DMS153 (cell line): ENCODE measurements at regions not wholly inside any gene's neighbourhood (a gene's known extent, or its start where the extent isn't known, plus 50 kb on each side); places are given as distances from the start of the nearest gene placed in this dataset.
"Not testable (repeated sequence)": the region's sequence is repeated elsewhere in the genome, so short reads cannot be mapped to it uniquely, and the experiment has no call there.

ENCODE experiments used
- DNase-seq: peaks from one replicate; lab custom pipeline; 2025; lab: John Stamatoyannopoulos, UW

- no peak for DNase-seq
These were observed 102.5 kb upstream of the SOX2 start for GRCh38 chr3:181609030-181609767.

DNA sequence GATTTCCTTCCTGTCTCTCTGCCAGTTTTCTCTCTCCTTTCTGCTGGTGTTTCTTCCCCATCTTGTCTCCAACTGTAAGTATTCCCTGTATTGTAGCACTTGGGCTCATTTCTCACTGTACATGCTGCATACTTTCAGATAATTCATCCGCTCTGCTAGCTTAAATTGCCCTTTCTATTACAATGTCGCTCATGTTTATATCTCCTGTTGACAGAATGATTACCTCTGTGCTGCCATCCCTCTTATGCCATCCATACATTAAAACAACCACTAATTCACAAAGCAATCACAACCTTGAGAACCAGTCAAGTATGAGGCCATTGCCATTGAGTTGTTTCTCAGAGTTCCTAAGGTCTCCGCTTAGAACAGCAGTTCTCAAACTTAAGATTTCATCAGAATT is 107.5 kb upstream of the SOX2 start:
- DNase-seq = no peak

DNA sequence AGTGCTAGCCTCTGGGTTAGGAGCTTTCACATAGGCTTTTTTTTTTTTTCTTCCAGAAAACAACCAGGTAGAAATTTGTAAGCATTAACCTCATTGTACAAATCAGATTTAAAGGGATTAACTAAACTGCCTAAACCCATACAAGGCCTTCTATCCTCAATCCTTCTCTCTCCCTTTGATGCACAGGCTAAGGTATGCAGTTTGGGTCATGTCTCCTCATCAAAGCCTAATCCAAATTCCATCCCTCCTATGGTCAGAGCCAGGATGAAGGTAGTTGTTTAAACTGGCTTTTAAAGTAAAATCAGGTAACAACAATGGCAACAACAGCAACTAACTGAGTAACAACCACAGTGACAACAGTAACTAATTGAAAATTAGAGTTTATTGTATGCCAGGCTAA is 115.6 kb upstream of the SOX2 start:
- no peak for DNase-seq

GRCh38 chr3:181590939-181591338 is 120.8 kb upstream of the SOX2 start:
- DNase-seq = not testable (repeated sequence)

DNA sequence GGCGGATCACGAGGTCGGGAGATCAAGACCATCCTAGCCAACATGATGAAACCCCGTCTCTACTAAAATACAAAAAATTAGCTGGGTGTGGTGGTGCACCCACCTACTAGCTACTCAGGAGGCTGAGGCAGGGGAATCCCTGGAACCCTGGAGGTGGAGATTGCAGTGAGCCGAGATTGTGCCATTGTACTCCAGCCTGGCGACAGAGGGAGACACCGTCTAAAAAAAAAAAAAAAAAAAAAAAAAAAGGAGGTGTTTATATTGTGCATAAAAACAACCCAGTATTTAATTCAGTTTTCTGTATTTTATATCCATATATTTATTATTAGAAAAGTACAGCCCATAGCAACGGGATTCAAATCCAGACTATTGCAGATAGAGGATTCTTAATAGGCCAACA is 129.1 kb upstream of the SOX2 start:
- DNase-seq = no peak

DNA sequence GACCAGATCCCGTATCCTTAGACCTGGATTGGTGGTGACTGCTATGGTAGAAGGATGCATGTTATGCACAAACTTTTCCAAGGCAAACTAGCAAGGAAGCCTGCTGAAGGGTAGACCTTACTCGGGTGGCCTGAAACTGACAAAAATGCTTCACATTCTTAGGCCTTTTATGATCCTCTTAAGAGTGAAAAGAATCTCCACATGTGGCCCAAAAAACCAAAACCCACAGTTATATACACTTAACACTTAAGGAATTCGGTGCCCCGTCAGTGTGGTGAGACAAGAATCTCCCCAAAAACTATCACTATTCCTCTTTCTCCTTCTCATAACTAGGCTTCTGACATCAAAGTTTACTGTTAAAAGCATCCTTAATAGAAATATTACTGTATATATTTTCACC is 130.1 kb upstream of the SOX2 start:
- no peak for DNase-seq

- DNase-seq = no peak
These were observed 133.0 kb upstream of the SOX2 start for GRCh38 chr3:181578743-181579142.

DNA sequence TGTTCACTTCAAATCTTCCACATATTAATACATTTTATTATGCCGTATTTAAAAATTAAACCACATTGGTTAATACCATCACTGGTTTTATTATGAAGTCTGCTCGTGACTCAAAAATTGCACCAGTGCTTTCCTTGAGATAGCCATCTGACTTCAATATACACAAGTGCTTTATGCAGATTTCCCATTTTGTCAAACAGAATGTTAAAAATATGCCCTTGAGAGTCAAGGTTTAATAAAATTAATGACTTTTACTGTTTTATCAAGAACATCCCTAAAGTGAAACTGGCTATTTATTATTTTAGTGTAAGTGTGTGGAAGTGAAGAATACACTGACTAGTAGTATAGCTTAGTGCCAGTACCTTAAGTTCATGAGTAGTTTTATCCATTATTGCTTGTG is 139.3 kb upstream of the SOX2 start:
- no peak for DNase-seq

DNA sequence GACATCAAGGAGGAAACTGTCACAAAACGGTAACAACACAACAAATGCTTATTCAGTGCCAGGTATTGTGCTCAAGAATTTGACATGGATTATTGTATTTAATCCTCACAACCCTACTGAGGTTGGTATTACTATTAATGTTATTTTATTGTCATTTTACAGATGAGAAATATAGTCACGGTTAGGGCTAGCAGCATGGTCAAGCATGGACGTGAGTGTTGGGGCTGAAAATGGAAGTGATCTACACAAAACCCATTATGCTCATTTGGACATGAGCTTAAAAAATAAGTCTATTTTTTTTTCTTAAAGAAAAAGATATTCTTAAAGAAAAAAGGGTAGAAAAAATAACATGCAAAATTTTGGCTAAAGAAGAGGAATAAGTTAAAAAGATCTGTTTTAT is 141.3 kb upstream of the SOX2 start:
- no peak for DNase-seq

DNA sequence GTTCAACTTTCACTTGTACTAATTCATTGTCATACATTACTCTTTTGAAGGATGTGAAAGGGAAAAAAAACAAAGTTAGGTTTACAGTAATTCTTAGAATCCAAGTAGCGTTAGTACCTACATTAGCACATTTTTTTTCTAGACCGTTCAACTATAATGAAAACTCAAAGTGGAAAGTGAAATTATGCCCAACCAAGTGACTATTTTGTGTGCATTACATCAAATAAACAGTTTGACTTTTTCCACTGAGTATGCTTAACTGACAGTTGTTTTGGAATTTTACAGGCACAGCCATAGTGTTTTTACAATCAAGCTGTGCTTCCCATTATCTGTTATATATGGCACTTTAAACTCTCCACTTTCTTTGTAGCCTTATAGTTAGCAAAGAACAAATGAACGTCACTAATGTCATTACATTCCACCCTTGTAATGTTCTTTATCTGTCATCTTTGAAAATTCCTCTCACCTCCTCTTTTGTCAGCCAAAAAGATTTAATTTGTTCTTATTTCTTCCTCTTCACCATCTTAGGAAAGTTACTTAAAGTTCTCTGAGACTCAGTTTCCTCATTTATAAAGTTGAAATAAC is 142.3 kb upstream of the SOX2 start:
- no peak for DNase-seq

GRCh38 chr3:181568693-181569092 is 143.0 kb upstream of the SOX2 start:
- no peak for DNase-seq

- no peak for DNase-seq
These were observed 143.5 kb upstream of the SOX2 start for GRCh38 chr3:181568248-181568647.

- DNase-seq = no peak
These were observed 144.2 kb upstream of the SOX2 start for GRCh38 chr3:181567311-181568075.

- DNase-seq = no peak
These were observed 146.3 kb upstream of the SOX2 start for GRCh38 chr3:181565416-181565815.

DNA sequence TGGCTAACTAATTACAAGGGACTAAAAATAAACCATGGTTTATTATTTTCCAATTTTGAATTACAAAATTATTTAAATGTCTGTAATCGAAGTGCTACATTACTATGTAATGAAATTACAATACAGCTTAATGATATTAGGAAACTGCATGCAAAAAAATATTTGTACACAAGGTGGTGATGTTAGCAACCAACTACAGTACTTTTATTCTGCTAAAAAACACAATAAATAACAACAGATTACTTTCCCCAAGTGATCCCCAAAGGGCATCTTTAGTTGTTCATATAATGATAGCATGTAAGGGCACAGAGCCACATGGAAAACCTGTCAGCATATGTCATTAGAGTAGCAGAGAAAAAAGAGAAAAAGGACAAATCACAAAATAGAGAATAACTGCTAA is 147.5 kb upstream of the SOX2 start:
- no peak for DNase-seq

- no peak for DNase-seq
These were observed 150.3 kb upstream of the SOX2 start for GRCh38 chr3:181561139-181562031.

DNA sequence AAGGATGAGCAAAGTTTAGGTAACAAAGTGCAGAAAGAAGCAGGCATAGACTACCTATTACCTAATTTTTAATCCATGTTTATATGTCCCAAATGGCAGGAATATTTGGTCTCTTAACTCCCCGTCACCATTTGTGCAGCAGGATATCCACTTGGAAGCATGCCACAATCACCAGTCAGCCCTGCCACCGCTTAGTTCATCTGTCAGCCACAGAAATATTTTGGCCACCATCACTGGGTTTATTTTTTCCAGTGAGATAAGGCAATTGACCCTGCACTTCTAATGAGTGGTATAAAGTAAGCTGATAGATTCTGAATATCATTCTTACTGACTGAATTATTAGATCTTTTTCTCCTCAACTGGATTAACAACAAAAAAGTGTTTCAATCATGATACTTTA is 152.9 kb upstream of the SOX2 start:
- no peak for DNase-seq

GRCh38 chr3:181555681-181556080 is 156.0 kb upstream of the SOX2 start:
- no peak for DNase-seq

- no peak for DNase-seq
These were observed 157.4 kb upstream of the SOX2 start for GRCh38 chr3:181554233-181554765.

DNA sequence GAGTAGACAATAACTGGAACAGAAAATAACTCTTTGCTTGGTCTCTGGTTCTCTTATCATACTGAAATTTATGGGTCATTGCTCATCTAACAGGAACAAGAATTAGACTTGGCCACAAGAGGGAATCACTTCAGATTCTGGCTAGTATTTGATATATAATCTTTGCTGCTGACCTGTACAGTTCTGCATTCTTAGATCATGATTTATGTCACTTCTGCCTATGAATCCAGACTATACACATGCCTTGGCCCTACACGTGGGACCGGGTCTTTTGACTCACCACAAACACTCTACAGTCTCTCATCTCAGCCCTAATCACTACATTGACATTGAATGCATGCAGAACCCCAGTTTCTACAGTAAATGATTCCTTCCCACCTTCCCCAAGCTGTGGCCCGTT is 162.5 kb upstream of the SOX2 start:
- DNase-seq = no peak

GRCh38 chr3:181541414-181541813 is 170.3 kb upstream of the SOX2 start:
- DNase-seq = no peak

DNA sequence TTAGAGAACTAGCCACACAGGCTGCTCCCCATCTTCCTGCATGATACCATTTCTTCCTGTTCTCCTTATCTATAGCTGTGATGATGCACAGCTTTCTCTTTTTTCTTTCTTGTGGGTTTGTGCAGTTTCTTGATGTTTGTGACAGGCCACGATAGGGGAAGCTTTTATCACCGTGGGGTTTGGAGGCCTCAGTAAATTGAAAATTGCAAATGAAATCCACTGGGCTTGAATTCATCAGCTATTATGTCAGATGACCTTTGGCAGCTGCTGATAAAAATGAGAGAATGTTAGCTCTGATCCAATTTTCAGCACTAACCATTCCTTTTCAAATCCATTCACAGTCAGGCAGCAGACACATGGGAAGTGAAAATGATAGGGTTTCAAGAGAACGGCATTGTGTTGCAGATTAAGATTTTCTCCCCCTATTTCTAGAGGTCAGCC is 176.9 kb upstream of the SOX2 start:
- DNase-seq = no peak
